ENCODE measurements at regions not wholly inside any gene's neighbourhood (a gene's known extent, or its start where the extent isn't known, plus 50 kb on each side); places are given as distances from the start of the nearest gene placed in this dataset.

DNA sequence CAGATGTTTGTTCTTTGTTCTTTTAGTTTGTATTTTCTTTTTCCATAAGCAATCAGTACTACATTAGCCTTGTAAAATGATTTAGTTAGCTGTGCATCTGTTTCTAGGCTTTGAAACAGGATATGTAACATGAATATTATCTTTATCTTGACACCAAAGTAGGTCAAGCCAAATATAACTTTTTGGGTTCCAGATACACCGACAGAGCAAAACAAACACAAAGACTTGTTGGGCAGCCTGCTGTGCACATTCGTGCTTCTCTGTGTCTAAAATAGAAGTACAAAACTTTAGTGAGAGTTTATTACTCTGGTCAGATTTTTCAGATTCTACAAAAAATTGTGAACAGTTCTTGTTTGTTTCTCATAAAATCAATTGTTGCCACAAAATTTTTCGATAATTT is 1059.3 kb upstream of the GYPC start:
- TF ChIP-seq, protein P1, sequence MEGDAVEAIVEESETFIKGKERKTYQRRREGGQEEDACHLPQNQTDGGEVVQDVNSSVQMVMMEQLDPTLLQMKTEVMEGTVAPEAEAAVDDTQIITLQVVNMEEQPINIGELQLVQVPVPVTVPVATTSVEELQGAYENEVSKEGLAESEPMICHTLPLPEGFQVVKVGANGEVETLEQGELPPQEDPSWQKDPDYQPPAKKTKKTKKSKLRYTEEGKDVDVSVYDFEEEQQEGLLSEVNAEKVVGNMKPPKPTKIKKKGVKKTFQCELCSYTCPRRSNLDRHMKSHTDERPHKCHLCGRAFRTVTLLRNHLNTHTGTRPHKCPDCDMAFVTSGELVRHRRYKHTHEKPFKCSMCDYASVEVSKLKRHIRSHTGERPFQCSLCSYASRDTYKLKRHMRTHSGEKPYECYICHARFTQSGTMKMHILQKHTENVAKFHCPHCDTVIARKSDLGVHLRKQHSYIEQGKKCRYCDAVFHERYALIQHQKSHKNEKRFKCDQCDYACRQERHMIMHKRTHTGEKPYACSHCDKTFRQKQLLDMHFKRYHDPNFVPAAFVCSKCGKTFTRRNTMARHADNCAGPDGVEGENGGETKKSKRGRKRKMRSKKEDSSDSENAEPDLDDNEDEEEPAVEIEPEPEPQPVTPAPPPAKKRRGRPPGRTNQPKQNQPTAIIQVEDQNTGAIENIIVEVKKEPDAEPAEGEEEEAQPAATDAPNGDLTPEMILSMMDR (IDR thresholded peaks at IDR 0.05) = no peak
- TF ChIP-seq TEAD1 (CRISPR knock-in tag; IDR thresholded peaks at IDR 0.05) = no peak

All from WTC11 (cell line).